K562 (cell line): ENCODE measurements at regions not wholly inside any gene's neighbourhood (a gene's known extent, or its start where the extent isn't known, plus 50 kb on each side); places are given as distances from the start of the nearest gene placed in this dataset.
A peak's percentile ranks its signal among the peaks of the same experiment; 100 is the strongest.

Experiments used
- ATAC-seq: fragments of 200-7000 bp; cut with Tn5 transposase; 3 replicates; pipeline ENCODE4 v1.9.1; 2020; ENCODE audit warnings: moderate library complexity
- BruUV-seq: library from RNA; stranded (reverse); fragments of 400-500 nt; replicated peaks from 2 replicates; lab custom pipeline; 2021; lab: Mats Ljungman, UMichigan
- CTCF ChIA-PET: fragments of 300-600 bp; formaldehyde crosslinking; extraction: SDS; loops from one replicate; lab custom pipeline; 2021; ENCODE audit warnings: low intra/inter-chr PET ratio; lab: Yijun Ruan, JAX
- POLR2A ChIA-PET: fragments of 300-600, 350-650 bp; sonication (Branson Sonifier 250); formaldehyde crosslinking; extraction: SDS; loops from one replicate; lab custom pipeline; 2021; ENCODE audit warnings: antibody characterized with exemption, inconsistent platforms; lab: Yijun Ruan, JAX
- DNase-seq, 4 experiments: peaks; one replicate each; pipeline versions ENCODE4 v3.0.0 to v3.0.0-alpha.2; 2011 to 2018; ENCODE audit warnings: low spot score in 3 of 4, mixed read lengths in 3 of 4; ENCODE audit errors: extremely low read depth in 1 of 4
- FAIRE-seq: peaks from 2 replicates; lab custom pipeline; 2011; peaks lifted over from hg19 to GRCh38; lab: Jason Lieb, UNC
- H2AFZ ChIP-seq: 2 replicates; pipeline ENCODE4 v1.6.0; 2011; ENCODE audit warnings: low read depth, low read length, control low read depth, inconsistent platforms
- H3K27ac ChIP-seq: fragments of 200-600 bp; 3 replicates; pipeline ENCODE4 v1.8.0; 2011; ENCODE audit warnings: low read depth, mild to moderate bottlenecking, control low read depth, inconsistent platforms, low read length, moderate library complexity, mixed read lengths; ENCODE audit errors: extremely low read depth
- H3K27me3 ChIP-seq, 2 experiments: fragments of 300-600 bp in 1 of 2; 2 replicates in 1 of 2; 3 replicates in 1 of 2; pipeline versions ENCODE4 v1.6.0 to v1.8.0; 2011; ENCODE audit warnings: inconsistent platforms in 2 of 2, low read length in 2 of 2, mild to moderate bottlenecking in 1 of 2, mixed read lengths in 1 of 2, moderate library complexity in 1 of 2; ENCODE audit not compliant: control insufficient read depth in 2 of 2, insufficient read depth in 2 of 2
- H3K36me3 ChIP-seq: fragments of 300-600 bp; 3 replicates; pipeline ENCODE4 v1.8.0; 2011; ENCODE audit warnings: mild to moderate bottlenecking, low read length, inconsistent platforms; ENCODE audit not compliant: control insufficient read depth, insufficient read depth
- H3K4me1 ChIP-seq, 2 experiments: fragments of 200-600 bp in 1 of 2; replicated peaks in 1 of 2; 2 replicates in 1 of 2; 3 replicates in 1 of 2; pipeline versions ENCODE4 v1.5.1 to v1.8.0; 2011; ENCODE audit warnings: inconsistent platforms in 2 of 2, low read length in 2 of 2, mild to moderate bottlenecking in 1 of 2, mixed read lengths in 1 of 2, moderate library complexity in 1 of 2; ENCODE audit not compliant: control insufficient read depth in 2 of 2, insufficient read depth in 2 of 2
- H3K4me2 ChIP-seq: 2 replicates; pipeline ENCODE4 v1.6.1; 2011; ENCODE audit warnings: low read length, control low read depth, inconsistent platforms, mixed read lengths; ENCODE audit not compliant: insufficient read depth
- H3K4me3 ChIP-seq: fragments of 200-600 bp; sonication (generic), shearing (Covaris generic); 2 replicates; pipeline ENCODE4 v1.5.1; 2016; ENCODE audit warnings: control low read depth, inconsistent platforms
- H3K79me2 ChIP-seq: fragments of 200-600 bp; 3 replicates; pipeline ENCODE4 v1.8.0; 2011; ENCODE audit warnings: low read length, inconsistent platforms; ENCODE audit not compliant: control insufficient read depth, insufficient read depth
- H3K9ac ChIP-seq, 2 experiments: 2 replicates each; pipeline versions ENCODE4 v1.6.0 to v1.6.1; 2011; ENCODE audit warnings: low read depth in 2 of 2, low read length in 2 of 2, control low read depth in 1 of 2, inconsistent platforms in 1 of 2, mild to moderate bottlenecking in 1 of 2, mixed read lengths in 1 of 2; ENCODE audit not compliant: insufficient read depth in 1 of 2
- H3K9me1 ChIP-seq: one replicate; pipeline ENCODE4 v1.6.0; 2011; ENCODE audit warnings: inconsistent platforms, mild to moderate bottlenecking, low read length, moderate library complexity; ENCODE audit not compliant: control insufficient read depth, insufficient read depth
- H3K9me3 ChIP-seq: replicated peaks from 2 replicates; pipeline ENCODE4 v1.5.1; 2011; ENCODE audit warnings: low read depth, low read length, inconsistent platforms; ENCODE audit not compliant: control insufficient read depth, insufficient read depth
- H4K20me1 ChIP-seq: replicated peaks from 2 replicates; pipeline ENCODE4 v1.6.1; 2011; ENCODE audit warnings: low read length, inconsistent platforms, mixed read lengths; ENCODE audit not compliant: control insufficient read depth, insufficient read depth
- CBX8 ChIP-seq: fragments of 200-600 bp; sonication (generic); IDR thresholded peaks from 2 replicates; pipeline ENCODE4 v1.6.1; 2012; ENCODE audit warnings: borderline replicate concordance, mixed run types, low read depth, mild to moderate bottlenecking, moderate library complexity, mixed read lengths, low read length, control low read depth, inconsistent platforms; ENCODE audit not compliant: poor library complexity, severe bottlenecking; ENCODE audit errors: extremely low read depth
- MBD1 ChIP-seq: fragments of 250-450 bp; sonication (Bioruptor Pico); IDR thresholded peaks from 2 replicates; pipeline ENCODE4 v1.8.0; 2022; ENCODE audit warnings: inconsistent platforms
- RAD21 ChIP-seq, 2 experiments: fragments of 250-450 bp in 1 of 2; fragments of 450-650 bp in 1 of 2; sonication (Bioruptor Pico) in 1 of 2; formaldehyde crosslinking in 1 of 2; IDR thresholded peaks in 1 of 2; conservative IDR thresholded peaks in 1 of 2; 2 replicates each; pipeline versions ENCODE4 v1.4.0 to v1.8.0; 2020 to 2022; ENCODE audit warnings: mild to moderate bottlenecking in 2 of 2, moderate library complexity in 1 of 2
- SAFB ChIP-seq: fragments of 200-400 bp; formaldehyde crosslinking; IDR thresholded peaks from 2 replicates; pipeline ENCODE4 v1.6.1; 2017; ENCODE audit warnings: low read depth, low read length, borderline replicate concordance
- WGBS: fragments of 100-300 bp; shearing (Covaris generic); methylation state at CpG from one replicate; pipeline ENCODE4 v1.1.6; 2016; ENCODE audit warnings: low coverage, mixed read lengths; ENCODE audit not compliant: insufficient coverage; ENCODE audit errors: missing lambda C conversion rate; 5-methylcytosine and 5-hydroxymethylcytosine counted together
- in situ Hi-C: fragments of 300-500 bp; cut with MboI; formaldehyde crosslinking; loops from 4 replicates; pipeline ENCODE4 v1.15.0; 2018; ENCODE audit warnings: inconsistent platforms, mixed read lengths
- intact Hi-C: fragments of 100-400 bp; cut with micrococcal nuclease; formaldehyde crosslinking; loops from 2 replicates; pipeline ENCODE4 v1.14.2; 2022

DNA sequence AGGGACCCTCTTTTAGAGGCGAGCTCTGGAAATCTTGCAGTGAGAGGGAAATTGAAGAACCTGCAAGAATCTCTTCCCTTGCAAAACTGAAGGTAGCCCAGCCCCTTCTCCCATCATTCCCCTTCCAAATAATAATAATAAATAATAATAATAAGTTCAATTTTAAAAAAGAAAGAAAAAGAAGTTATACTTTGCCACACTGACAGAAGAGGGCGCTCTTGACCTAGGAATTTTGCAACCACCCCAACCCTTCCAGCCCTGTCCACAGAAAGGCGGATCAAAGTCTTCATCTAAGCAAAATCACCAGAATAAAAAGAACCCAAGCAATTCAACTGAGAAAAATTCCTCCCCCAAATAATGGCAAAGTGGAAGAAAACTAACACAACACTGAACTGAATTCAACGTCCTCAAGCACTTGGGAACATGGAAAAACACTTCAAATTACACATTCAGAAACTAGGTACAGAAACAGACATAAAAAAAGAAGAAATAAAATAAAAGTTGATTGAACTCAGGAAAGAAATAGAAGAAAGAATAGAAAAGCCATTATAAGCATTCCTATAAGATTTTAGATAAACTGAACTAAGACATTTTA, 98.9 kb upstream of the GLS start (continued):
- TF ChIP-seq RAD21 (CRISPR knock-in tag; conservative IDR thresholded peaks at IDR 0.05 in 1 of 2, IDR thresholded peaks at IDR 0.05 in 1 of 2) (peak; percentile 64 to 79), SAFB (no peak), CBX8 (no peak)

GRCh38 chr2:190782264-190782663, 98.4 kb upstream of the GLS start:
- Histone ChIP-seq H3K4me1 (no peaks in the 10 kb centered on the region; a peak in 1 of 5 replicates), H2AFZ (no peak overlapping the region), H4K20me1 (no peaks in the 10 kb centered on the region), H3K4me2 (no peak overlapping the region), H3K36me3 (no peaks in the 10 kb centered on the region), H3K9me1 (no peaks in the 10 kb centered on the region), H3K4me3 (no peak overlapping the region), H3K79me2 (no peaks in the 10 kb centered on the region), H3K9me3 (no peaks in the 10 kb centered on the region), H3K27ac (no peak overlapping the region), H3K27me3 (no peaks in the 10 kb centered on the region), H3K9ac (no peak overlapping the region)
- WGBS, result 61% methylated on average over 2 of the region's 2 CpGs
- FAIRE-seq (no peak), DNase-seq (no peak), ATAC-seq (no peak)
- POLR2A ChIA-PET, result no interaction called here
- in situ Hi-C loops, result no loop called here
- no peak for TF ChIP-seq MBD1 (CRISPR knock-in tag)
- intact Hi-C loops, result loop anchor here (5.0 kb wide), 3 partner anchors 165 to 375 kb away; no protein-coding TSS in a partner anchor
- BruUV-seq, result no TSS peak
- CTCF ChIA-PET, result interaction anchor here (1.4 kb wide), 1 partner anchor 249 kb away, joined by 4 read pairs; no protein-coding TSS in a partner anchor
